HepG2 (cell line): ENCODE measurements at regions not wholly inside any gene's neighbourhood (a gene's known extent, or its start where the extent isn't known, plus 50 kb on each side); places are given as distances from the start of the nearest gene placed in this dataset.

Experiments used
- CBX1 ChIP-seq: IDR thresholded peaks from one replicate; pipeline ENCODE4 v1.6.1; 2016; ENCODE audit warnings: antibody characterized with exemption, low read depth
- E2F5 ChIP-seq: sonication (generic); formaldehyde crosslinking; conservative IDR thresholded peaks from 2 replicates; pipeline ENCODE4 v1.4.0; 2020; ENCODE audit warnings: missing genetic modification reagents
- HNF1B ChIP-seq: sonication (generic); formaldehyde crosslinking; IDR thresholded peaks from 2 replicates; pipeline ENCODE4 v1.5.1; 2020; ENCODE audit warnings: mild to moderate bottlenecking, moderate library complexity, missing genetic modification reagents
- NFATC3 ChIP-seq: sonication (generic); formaldehyde crosslinking; IDR thresholded peaks from 2 replicates; pipeline ENCODE4 v1.5.1; 2020; ENCODE audit warnings: mild to moderate bottlenecking, missing genetic modification reagents
- PAF1 ChIP-seq: IDR thresholded peaks from 2 replicates; pipeline ENCODE4 v1.6.1; 2016; ENCODE audit warnings: missing genetic modification reagents, missing compliant biosample characterization
- WIZ ChIP-seq: sonication (generic); formaldehyde crosslinking; IDR thresholded peaks from 2 replicates; pipeline ENCODE4 v1.5.1; 2020; ENCODE audit warnings: mild to moderate bottlenecking, missing genetic modification reagents
- YEATS4 ChIP-seq: sonication (generic); formaldehyde crosslinking; IDR thresholded peaks from 2 replicates; pipeline ENCODE4 v1.4.0; 2020; ENCODE audit warnings: missing genetic modification reagents, borderline replicate concordance
- ZBTB34 ChIP-seq: sonication (generic); formaldehyde crosslinking; IDR thresholded peaks from 2 replicates; pipeline ENCODE4 v1.8.0; 2022; ENCODE audit warnings: mild to moderate bottlenecking, missing genetic modification reagents
- ZFP1 ChIP-seq: IDR thresholded peaks from 2 replicates; pipeline ENCODE4 v1.6.1; 2016
- ZNF672 ChIP-seq: sonication (generic); formaldehyde crosslinking; IDR thresholded peaks from 2 replicates; pipeline ENCODE4 v1.8.1; 2022; ENCODE audit warnings: missing genetic modification reagents

- TF ChIP-seq ZBTB34 (CRISPR knock-in tag) (no peak), YEATS4 (CRISPR knock-in tag) (no peak), NFATC3 (no peak), ZFP1 (no peak), CBX1 (no peak), WIZ (CRISPR knock-in tag) (no peak), ZNF672 (no peak), PAF1 (no peak), E2F5 (CRISPR knock-in tag) (no peak), HNF1B (CRISPR knock-in tag) (no peak)
These were observed 189.4 kb downstream of the UBE3A start (continued) for GRCh38 chr15:25249236-25250010.
